AML-193 (cell line): ENCODE measurements at regions not wholly inside any gene's neighbourhood (a gene's known extent, or its start where the extent isn't known, plus 50 kb on each side); places are given as distances from the start of the nearest gene placed in this dataset.
"Not testable (repeated sequence)": the region's sequence is repeated elsewhere in the genome, so short reads cannot be mapped to it uniquely, and the experiment has no call there.

Experiments
- DNase-seq, 2 experiments: peaks; one replicate each; lab custom pipeline; 2025; lab: John Stamatoyannopoulos, UW

DNA sequence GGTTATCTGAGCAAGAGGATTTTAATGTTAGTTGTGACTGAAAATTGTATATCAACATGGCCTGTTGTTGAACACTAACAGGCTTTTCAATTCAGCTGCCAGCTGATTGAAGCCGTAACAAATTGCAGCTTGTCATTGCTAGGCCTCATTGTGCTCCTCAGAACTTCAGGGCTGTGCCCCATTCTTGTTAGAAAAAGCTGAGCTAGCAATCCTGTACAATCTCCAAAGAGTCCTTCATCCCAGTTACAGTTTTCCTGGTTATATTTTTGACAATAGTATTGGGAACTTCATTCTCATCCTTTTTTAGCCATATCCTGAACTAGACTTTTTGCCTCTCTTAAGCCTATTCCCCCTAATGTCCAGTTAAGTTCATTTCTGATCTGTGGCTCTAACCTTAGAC lies 564.1 kb upstream of the ATXN7L3B start:
- DNase-seq, result no peak

DNA sequence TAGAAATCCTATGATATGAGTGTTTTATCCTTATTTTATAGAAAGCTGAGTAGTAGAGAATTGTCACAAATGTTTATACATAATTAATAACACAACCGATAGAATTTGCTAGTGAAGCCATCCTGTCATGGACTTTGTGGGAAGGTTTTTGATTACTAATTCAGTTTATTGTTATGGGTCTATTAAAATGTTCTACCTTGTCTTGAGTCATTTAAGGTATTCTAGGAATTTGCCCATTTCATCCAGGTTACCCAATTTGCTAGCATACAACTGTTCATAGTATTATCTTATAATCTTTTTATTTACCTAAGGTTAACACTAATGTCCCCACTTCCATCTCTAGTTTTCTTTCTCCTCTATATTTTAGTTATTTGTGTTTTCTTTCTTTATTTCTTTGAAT lies 553.1 kb upstream of the ATXN7L3B start:
- no peak for DNase-seq

GRCh38 chr12:73991138-73991537 lies 546.5 kb upstream of the ATXN7L3B start:
- no peak for DNase-seq

- DNase-seq, result no peak
Observed at GRCh38 chr12:73998894-73999293, 538.7 kb upstream of the ATXN7L3B start.

DNA sequence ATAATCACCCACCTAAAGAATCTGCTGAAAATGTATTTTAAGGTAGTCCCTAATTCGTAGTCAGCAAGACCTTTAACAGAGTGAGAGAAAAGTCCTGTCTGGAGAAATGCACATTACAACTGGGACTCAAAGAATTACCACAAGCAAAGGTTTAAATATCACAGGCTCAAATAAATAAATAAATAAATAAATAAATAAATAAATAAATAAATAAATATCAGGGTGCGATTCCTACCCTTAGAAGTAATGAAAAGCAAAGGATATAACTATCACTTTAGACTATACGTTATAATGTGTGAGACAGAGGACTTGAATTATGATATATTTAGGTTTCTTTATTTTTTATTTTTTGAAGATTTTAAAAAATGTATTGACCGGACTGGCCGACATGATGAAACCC lies 522.5 kb upstream of the ATXN7L3B start:
- DNase-seq, result no peak

GRCh38 chr12:74016324-74016723 lies 521.3 kb upstream of the ATXN7L3B start:
- DNase-seq, result not testable (repeated sequence)

GRCh38 chr12:74018849-74019248 lies 518.8 kb upstream of the ATXN7L3B start:
- DNase-seq, result no peak

DNA sequence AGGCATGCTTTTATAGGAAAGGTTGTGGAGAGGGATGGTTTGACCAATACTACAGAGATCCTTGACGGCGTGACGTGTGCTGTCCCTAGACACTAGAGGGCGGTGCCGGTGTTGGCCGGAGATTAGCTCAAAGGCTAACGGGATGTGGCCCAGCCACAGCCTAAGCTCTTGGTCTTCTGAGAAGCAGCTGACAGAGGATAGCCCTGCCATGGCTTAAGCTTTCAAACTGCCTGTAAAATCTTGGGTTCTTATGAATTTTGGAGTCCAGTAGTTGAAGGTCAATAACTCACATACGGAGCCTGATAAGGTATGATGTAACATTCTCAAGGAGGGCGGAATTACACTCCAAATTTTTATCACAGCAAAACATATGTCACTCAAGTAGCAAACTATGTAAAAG lies 515.7 kb upstream of the ATXN7L3B start:
- DNase-seq, result peak; percentile 33 to 44

DNA sequence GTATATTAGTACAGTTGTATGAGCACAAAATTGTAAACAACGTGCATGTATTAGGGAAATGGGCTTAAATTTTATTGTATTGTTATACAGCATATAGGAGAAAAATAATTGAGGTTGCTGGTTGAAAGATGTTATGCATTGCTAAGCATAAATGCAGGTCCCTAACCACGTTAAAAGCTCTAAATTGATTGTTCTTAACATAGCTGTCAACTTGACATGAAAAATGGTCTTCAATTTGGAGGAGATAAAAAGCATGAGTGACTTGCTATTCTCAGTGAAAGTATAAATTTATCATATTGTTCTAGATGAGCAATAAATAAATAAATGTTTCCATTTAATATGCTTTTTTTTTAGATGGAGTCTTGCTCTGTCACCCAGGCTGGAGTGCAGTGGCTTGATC lies 506.6 kb upstream of the ATXN7L3B start:
- no peak for DNase-seq

DNA sequence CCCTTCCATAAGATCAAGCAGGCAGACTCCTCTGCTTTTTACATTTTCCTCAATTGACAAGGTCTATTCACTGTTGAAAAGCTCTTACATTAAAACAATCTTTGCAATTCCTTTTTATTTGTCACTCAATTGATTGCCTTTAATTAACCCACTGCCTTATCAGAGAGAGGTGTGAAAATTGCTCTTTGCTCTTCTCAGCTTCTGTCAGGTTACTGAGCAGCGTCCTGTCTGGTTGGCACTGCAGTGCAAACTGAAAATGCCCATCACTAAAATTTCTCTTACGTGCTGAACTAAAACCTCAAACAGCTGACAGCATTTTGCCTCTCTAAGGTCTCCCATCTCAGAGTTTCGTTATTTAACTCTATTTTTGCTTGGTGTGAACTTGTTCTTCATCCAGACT lies 504.1 kb upstream of the ATXN7L3B start:
- DNase-seq, result no peak

DNA sequence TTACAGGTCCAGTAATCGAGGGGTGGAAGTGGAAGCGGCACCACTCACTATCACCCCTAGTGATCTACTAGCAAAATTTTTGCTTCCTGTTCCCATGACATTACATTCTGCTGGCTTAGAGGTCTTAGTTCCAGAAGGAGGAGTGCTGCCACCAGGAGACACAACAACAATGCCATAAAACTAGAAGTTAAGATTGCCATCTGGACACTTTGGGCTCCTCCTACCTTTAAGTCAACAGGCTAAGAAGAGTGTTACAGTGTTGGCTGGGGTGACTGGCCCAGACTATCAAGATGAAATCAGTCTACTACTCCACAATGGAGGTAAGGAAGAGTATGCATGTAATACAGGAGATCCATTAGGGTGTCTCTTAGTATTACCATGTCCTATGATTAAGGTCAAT lies 498.5 kb upstream of the ATXN7L3B start:
- DNase-seq, result not testable (repeated sequence)

GRCh38 chr12:74043343-74043742 lies 494.3 kb upstream of the ATXN7L3B start:
- DNase-seq, result no peak

GRCh38 chr12:74049348-74049747 lies 488.3 kb upstream of the ATXN7L3B start:
- DNase-seq, result no peak

GRCh38 chr12:74051848-74052247 lies 485.8 kb upstream of the ATXN7L3B start:
- no peak for DNase-seq

DNA sequence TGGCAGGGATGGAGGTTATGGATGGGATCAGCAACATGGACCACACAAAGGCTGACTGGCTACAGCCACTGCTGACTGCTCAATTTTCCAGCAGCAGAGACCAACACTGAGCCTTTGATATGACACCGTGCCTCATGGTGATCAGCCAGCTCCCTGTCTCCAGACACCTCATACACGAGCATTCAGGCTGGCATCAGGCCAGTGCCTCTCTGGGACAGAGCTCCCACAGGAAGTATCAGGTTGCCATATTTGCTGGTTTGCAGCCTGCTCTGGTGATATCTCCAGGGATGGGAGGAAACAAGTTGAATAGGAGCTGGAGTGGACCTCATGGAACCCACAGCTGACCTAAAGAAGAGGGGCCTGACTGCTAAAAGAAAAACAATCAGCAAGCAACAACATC lies 471.2 kb upstream of the ATXN7L3B start:
- no peak for DNase-seq

DNA sequence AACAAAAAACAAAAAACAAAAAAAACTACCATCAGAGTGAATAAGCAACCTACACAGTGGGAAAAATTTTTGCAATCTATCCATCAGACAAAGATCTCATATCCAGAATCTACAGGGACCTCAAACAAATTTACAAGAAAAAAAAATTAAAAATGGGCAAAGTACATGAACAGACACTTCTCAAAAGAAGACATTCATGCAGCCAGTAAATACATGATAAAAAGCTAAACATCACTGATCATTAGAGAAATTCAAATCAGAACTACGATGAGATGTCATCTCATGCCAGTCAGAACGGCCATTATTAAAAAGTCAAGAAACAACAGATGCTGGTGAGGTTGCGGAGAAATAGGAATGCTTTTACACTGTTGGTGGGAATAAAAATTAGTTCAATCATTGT lies 466.5 kb upstream of the ATXN7L3B start:
- DNase-seq, result no peak

GRCh38 chr12:74076918-74077317 lies 460.7 kb upstream of the ATXN7L3B start:
- DNase-seq, result no peak

- no peak for DNase-seq
Observed at GRCh38 chr12:74105434-74105833, 432.2 kb upstream of the ATXN7L3B start.

- no peak for DNase-seq
Observed at GRCh38 chr12:74108729-74109128, 428.9 kb upstream of the ATXN7L3B start.

DNA sequence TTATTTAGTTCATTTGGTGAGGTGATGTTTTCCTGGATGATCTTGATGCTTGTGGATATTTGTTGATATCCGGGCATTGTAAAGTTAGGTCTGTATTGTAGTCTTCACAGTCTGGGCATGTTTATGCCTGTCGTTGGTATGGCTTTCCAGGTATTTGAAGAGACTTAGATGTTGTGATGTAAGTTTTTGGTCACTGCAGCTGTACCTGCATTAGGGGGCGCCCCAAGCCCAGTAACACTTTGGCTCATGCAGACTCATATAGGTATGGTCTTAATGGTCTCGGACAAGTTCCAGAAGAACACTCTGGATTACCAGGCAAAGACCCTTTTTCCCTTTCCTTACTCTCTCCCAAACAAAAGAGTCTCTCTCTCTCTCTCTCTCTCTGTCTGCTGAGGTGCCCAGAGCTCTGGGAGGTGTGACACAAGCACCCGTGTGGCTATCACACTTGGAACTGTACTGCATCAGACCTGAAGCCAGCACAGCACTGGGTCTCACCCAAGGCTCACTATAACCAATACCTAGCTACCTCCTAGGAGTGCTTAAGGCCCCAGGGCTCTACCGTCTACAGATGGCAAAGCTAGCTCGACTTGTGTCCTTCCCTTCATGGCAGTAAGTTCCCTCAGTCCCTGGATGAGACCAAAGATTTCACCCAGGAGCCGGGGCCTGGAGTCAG lies 425.8 kb upstream of the ATXN7L3B start:
- DNase-seq, result peak; percentile 6 to 16

GRCh38 chr12:74119811-74120362 lies 417.7 kb upstream of the ATXN7L3B start:
- DNase-seq, result no peak

DNA sequence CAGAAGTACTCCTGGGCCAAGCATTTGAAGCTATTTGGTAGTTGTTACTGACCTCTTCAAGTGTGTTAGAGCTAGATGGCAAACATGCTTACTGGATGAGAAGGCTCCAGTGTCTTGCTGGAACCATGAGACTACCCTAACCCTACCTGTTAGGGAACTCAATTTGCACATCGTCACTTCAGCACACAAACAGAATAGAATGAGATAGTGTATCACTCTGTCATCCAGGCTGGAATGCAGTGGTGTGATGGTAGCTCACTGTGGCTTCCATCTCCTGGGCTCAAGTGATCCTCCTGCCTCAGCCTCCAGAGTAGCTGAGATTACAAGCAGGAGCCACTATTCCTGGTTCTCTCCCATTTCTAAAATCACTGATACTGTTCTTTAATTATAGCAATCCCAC lies 417.0 kb upstream of the ATXN7L3B start:
- DNase-seq, result no peak

- no peak for DNase-seq
Observed at GRCh38 chr12:74129702-74130101, 407.9 kb upstream of the ATXN7L3B start.

DNA sequence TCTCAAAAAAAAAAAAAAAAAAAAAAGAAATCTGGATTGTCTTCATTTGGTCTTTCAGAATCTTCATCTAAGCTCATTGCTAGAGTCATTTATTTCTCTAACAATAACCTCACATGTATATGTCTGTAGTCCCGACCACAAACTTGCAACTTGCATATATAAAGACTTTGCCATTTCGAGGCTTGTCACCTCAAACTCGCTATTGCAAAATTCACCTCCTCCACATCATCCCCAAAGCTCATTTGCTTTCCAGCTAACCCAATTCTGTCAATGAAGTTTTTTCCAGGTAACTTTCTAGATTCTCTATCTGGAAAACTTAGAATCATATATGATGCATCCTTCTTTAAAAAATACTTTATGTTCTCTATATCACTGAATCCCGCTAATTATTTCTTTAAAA lies 393.2 kb upstream of the ATXN7L3B start:
- DNase-seq, result no peak
